Activated naive CD4-positive, alpha-beta T cell treated with anti-CD3 and anti-CD28 coated beads for 36 hours (primary cell): ENCODE measurements at regions not wholly inside any gene's neighbourhood (a gene's known extent, or its start where the extent isn't known, plus 50 kb on each side); places are given as distances from the start of the nearest gene placed in this dataset.
"Not testable (repeated sequence)": the region's sequence is repeated elsewhere in the genome, so short reads cannot be mapped to it uniquely, and the experiment has no call there.

Source experiments
- CTCF ChIA-PET: fragments of 350-600 bp; sonication (Branson Sonifier 250); formaldehyde crosslinking; loops from one replicate; lab custom pipeline; 2021; ENCODE audit warnings: antibody characterized with exemption; lab: Charles Lee
- DNase-seq: peaks from one replicate; pipeline ENCODE4 v3.0.0-alpha.2; 2020
- H3K27ac Mint-ChIP-seq: one replicate; pipeline ENCODE4 v1.8.0; 2021; ENCODE audit warnings: mild to moderate bottlenecking, mixed read lengths
- H3K27me3 Mint-ChIP-seq: one replicate; pipeline ENCODE4 v1.8.0; 2021; ENCODE audit warnings: low read depth, mixed read lengths
- H3K36me3 Mint-ChIP-seq: one replicate; pipeline ENCODE4 v1.8.0; 2021; ENCODE audit warnings: low read depth, mixed read lengths
- H3K4me1 Mint-ChIP-seq: one replicate; pipeline ENCODE4 v1.8.0; 2021; ENCODE audit warnings: low read depth, mixed read lengths
- H3K4me3 Mint-ChIP-seq: one replicate; pipeline ENCODE4 v1.8.0; 2021; ENCODE audit warnings: mild to moderate bottlenecking, moderate library complexity, mixed read lengths
- H3K9me3 Mint-ChIP-seq: one replicate; pipeline ENCODE4 v1.8.0; 2021; ENCODE audit warnings: mixed read lengths
- intact Hi-C: fragments of 100-400 bp; cut with micrococcal nuclease; formaldehyde crosslinking; loops from one replicate; pipeline ENCODE4 v1.15.1; 2023

- H3K27ac Mint-ChIP-seq: no peak overlapping the region
- CTCF ChIA-PET: no interaction called here
- DNase-seq: no peak
- intact Hi-C loops: no loop called here
- no peak overlapping the region for H3K4me3 Mint-ChIP-seq
- H3K4me1 Mint-ChIP-seq: no peaks in the 10 kb centered on the region
- no peaks in the 10 kb centered on the region for H3K36me3 Mint-ChIP-seq
- H3K9me3 Mint-ChIP-seq: no peaks in the 10 kb centered on the region
- H3K27me3 Mint-ChIP-seq: no peaks in the 10 kb centered on the region
Measured at GRCh38 chr11:103805688-103806009, 230.8 kb upstream of the DDI1 start.

DNA sequence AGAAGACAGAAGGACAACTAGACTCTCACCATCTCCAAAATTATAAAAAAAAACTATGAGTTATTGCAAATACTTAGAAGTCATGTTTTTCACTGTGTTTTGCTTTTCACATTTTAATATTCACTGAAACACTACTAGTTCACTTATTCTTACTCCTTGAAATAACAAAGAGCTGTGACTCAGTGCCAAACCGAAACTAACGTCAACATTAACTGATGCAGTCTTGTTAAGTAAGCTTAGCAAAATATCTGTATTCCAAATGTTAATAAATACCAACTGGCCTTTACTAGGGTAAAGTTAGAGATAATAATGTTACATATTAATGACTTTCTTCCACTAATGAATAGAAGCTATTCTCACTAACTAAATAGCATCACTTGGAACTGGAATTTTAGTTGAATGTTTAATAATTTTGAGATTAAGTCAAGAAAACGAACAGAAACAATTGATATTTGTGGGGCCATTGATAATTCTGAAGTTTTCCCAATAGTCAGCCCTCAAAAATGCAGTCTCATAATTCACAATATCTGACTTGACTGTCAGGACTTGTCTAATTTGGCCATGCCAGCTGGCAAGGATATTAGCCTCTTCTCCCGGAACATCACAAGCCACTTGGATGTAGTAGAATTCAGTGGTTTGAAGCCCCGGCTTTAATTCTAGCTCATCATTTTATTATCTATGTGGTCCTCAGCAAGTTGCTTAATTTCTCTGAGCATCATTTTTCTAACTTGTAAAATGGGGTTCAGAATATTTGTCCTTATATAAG is 230.1 kb upstream of the DDI1 start:
- H3K27me3 Mint-ChIP-seq: no peaks in the 10 kb centered on the region

DNA sequence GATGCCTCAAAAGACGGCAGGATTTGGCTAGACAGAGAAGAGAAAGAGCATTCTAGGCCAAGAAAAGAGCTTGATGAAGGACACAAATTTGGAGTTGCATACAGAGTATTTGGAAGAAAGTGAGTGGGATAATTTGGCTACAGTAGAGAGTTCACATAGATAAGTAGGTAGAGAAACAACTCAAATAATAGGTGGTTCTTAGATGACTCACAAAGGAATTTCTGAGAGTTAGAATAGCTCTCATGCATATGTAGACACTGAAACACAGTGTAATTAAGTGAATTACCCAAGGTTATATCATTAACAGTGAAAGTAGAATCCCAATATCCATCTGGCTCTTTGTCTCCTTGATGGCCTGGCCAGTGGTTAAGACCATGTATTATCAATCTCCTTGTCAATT is 228.6 kb upstream of the DDI1 start:
- DNase-seq: no peak
- H3K27ac Mint-ChIP-seq: no peak overlapping the region
- H3K9me3 Mint-ChIP-seq: no peaks in the 10 kb centered on the region
- no peaks in the 10 kb centered on the region for H3K36me3 Mint-ChIP-seq
- intact Hi-C loops: no loop called here
- H3K4me1 Mint-ChIP-seq: no peaks in the 10 kb centered on the region
- no peak overlapping the region for H3K4me3 Mint-ChIP-seq
- no peaks in the 10 kb centered on the region for H3K27me3 Mint-ChIP-seq
- CTCF ChIA-PET: interaction anchor here (0.6 kb wide), 1 partner anchor 1720 kb away, joined by 3 read pairs; no protein-coding TSS in a partner anchor

More for the DNA sequence above, 230.1 kb upstream of the DDI1 start:
- Mint-ChIP-seq H3K4me1 (no peaks in the 10 kb centered on the region), H3K4me3 (no peak overlapping the region), H3K27ac (no peak overlapping the region), H3K9me3 (no peaks in the 10 kb centered on the region), H3K36me3 (no peaks in the 10 kb centered on the region)
- CTCF ChIA-PET: no interaction called here
- intact Hi-C loops: no loop called here
- DNase-seq: no peak

DNA sequence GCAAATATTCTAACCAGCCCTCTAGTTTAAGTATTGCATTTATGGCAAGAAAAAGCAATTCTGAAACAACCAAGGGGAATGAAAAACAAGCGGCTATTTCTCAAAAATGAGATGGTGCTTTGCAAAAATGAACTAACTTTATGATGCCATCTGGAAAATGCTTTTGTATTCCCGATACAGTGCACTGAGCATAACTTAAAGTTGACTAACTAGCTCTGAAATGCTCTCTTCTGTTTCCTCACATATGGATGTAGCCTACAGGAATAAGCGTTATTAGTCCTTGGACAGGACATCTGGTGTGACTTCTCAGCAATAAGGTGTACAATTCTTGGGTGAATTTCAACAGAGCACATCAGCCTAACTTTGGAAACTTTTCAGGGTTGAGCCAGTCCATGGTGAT is 228.2 kb upstream of the DDI1 start:
- Mint-ChIP-seq H3K36me3 (no peaks in the 10 kb centered on the region), H3K27me3 (no peaks in the 10 kb centered on the region), H3K27ac (no peak overlapping the region), H3K9me3 (no peaks in the 10 kb centered on the region), H3K4me3 (no peak overlapping the region), H3K4me1 (no peaks in the 10 kb centered on the region)
- CTCF ChIA-PET: interaction anchor here (0.6 kb wide), 1 partner anchor 1720 kb away, joined by 3 read pairs; no protein-coding TSS in a partner anchor
- intact Hi-C loops: no loop called here
- no peak for DNase-seq

GRCh38 chr11:103811870-103812455 is 224.5 kb upstream of the DDI1 start:
- intact Hi-C loops: no loop called here
- Mint-ChIP-seq H3K9me3 (no peaks in the 10 kb centered on the region), H3K27ac (no peak overlapping the region), H3K4me1 (no peaks in the 10 kb centered on the region), H3K4me3 (no peak overlapping the region), H3K27me3 (no peaks in the 10 kb centered on the region), H3K36me3 (no peaks in the 10 kb centered on the region)
- no peak for DNase-seq
- CTCF ChIA-PET: no interaction called here

DNA sequence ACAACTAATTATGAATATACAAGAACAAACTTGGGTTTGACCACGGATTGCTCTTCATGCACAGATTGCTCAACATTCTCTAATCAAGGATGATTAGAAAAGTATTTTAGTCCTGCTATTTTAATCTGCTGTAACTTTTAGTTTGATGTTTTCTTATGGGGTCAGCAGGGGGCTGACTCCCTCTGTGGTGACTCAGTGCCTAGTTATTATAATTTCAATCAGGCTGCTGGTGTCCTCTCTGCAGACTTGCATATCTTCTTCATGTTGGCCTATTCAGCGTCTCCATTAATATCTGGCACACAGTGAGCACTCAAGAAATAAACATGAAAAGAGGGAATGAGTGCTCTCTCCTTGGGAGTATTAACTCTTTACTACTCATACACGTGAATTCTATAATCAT is 223.8 kb upstream of the DDI1 start:
- H3K4me3 Mint-ChIP-seq: no peak overlapping the region
- CTCF ChIA-PET: no interaction called here
- DNase-seq: no peak
- no peaks in the 10 kb centered on the region for H3K27me3 Mint-ChIP-seq
- H3K4me1 Mint-ChIP-seq: no peaks in the 10 kb centered on the region
- no peaks in the 10 kb centered on the region for H3K9me3 Mint-ChIP-seq
- H3K27ac Mint-ChIP-seq: no peak overlapping the region
- intact Hi-C loops: no loop called here
- H3K36me3 Mint-ChIP-seq: no peaks in the 10 kb centered on the region

DNA sequence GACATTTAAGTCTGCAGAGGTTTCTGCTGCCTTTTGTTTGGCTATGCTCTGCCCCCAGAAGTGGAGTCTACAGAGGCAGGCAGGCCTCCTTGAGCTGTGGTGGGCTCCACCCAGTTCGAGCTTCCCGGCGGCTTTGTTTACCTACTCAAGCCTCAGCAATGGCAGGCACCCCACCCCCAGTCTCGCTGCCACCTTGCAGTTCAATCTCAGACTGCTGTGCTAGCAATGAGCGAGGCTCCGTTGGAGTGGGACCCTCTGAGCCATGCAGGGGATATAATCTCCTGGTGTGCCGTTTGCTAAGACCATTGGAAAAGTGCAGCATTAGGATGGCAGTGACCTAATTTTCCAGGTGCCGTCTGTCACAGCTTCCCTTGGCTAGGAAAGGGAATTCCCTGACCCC is 216.1 kb upstream of the DDI1 start:
- H3K4me3 Mint-ChIP-seq, CTCF ChIA-PET, DNase-seq, H3K9me3 Mint-ChIP-seq, H3K27me3 Mint-ChIP-seq, H3K36me3 Mint-ChIP-seq, H3K4me1 Mint-ChIP-seq, intact Hi-C loops, H3K27ac Mint-ChIP-seq: not testable (repeated sequence)

DNA sequence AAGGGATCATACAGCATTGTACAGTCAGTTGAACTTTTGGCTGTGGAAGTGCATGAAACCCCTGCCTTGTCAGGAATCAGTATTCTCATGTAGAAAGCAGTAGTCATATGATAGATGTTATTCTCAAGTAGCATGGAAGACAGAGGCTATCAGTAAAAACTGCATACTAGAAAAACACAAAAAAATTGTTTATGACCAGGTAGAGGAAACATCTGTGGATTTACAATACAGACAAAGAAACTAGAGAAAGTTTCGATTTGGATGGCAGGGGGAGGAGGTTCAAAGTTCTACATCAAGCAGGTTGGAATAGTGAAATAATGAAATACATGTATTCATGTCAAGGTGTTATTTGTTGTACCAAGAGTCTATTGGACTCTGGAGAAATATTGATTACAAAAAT is 212.3 kb upstream of the DDI1 start:
- CTCF ChIA-PET: no interaction called here
- intact Hi-C loops: no loop called here
- Mint-ChIP-seq H3K9me3 (peaks cover 2% of the 10 kb centered on the region), H3K36me3 (no peaks in the 10 kb centered on the region), H3K27ac (no peak overlapping the region), H3K4me3 (no peak overlapping the region), H3K27me3 (no peaks in the 10 kb centered on the region), H3K4me1 (no peaks in the 10 kb centered on the region)
- DNase-seq: no peak

DNA sequence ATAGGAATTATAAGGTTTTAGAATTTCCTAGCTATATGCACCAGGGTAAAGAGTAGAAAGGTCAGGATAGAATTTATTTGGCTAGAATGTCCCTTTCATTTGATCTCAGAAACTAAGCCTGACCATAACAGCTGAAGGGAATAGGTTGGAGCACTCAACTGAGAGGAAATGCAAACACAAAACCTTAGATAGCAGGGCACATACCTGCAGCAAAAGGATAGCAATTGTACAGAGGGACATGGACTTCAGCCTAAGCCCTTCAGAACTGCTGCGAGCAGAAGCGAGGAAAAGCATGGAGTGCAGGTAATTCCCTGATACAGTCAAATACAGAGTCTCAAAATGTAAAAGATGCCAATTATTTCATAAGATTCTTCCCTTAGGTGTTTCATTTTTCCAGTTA is 211.0 kb upstream of the DDI1 start:
- Mint-ChIP-seq H3K27me3 (no peaks in the 10 kb centered on the region), H3K9me3 (peaks cover 6% of the 10 kb centered on the region), H3K4me3 (no peak overlapping the region), H3K4me1 (no peaks in the 10 kb centered on the region), H3K27ac (no peak overlapping the region), H3K36me3 (no peaks in the 10 kb centered on the region)
- CTCF ChIA-PET: no interaction called here
- no peak for DNase-seq
- intact Hi-C loops: no loop called here

- no peak overlapping the region for H3K4me3 Mint-ChIP-seq
- no peak for DNase-seq
- peaks cover 5% of the 10 kb centered on the region for H3K9me3 Mint-ChIP-seq
- no peaks in the 10 kb centered on the region for H3K4me1 Mint-ChIP-seq
- CTCF ChIA-PET: no interaction called here
- no peak overlapping the region for H3K27ac Mint-ChIP-seq
- intact Hi-C loops: no loop called here
- no peaks in the 10 kb centered on the region for H3K36me3 Mint-ChIP-seq
- H3K27me3 Mint-ChIP-seq: no peaks in the 10 kb centered on the region
Measured at GRCh38 chr11:103826856-103827255, 209.6 kb upstream of the DDI1 start.

GRCh38 chr11:103829596-103829995 is 206.8 kb upstream of the DDI1 start:
- intact Hi-C loops: no loop called here
- Mint-ChIP-seq H3K4me3 (no peak overlapping the region), H3K27me3 (no peaks in the 10 kb centered on the region), H3K4me1 (no peaks in the 10 kb centered on the region), H3K27ac (no peak overlapping the region), H3K9me3 (peaks cover 14% of the 10 kb centered on the region), H3K36me3 (no peaks in the 10 kb centered on the region)
- no peak for DNase-seq
- CTCF ChIA-PET: no interaction called here

GRCh38 chr11:103830205-103830604 is 206.2 kb upstream of the DDI1 start:
- no peak for DNase-seq
- H3K27me3 Mint-ChIP-seq: no peaks in the 10 kb centered on the region
- H3K4me3 Mint-ChIP-seq: no peak overlapping the region
- intact Hi-C loops: no loop called here
- CTCF ChIA-PET: no interaction called here
- no peaks in the 10 kb centered on the region for H3K4me1 Mint-ChIP-seq
- H3K27ac Mint-ChIP-seq: no peak overlapping the region
- H3K9me3 Mint-ChIP-seq: peaks cover 14% of the 10 kb centered on the region
- no peaks in the 10 kb centered on the region for H3K36me3 Mint-ChIP-seq

DNA sequence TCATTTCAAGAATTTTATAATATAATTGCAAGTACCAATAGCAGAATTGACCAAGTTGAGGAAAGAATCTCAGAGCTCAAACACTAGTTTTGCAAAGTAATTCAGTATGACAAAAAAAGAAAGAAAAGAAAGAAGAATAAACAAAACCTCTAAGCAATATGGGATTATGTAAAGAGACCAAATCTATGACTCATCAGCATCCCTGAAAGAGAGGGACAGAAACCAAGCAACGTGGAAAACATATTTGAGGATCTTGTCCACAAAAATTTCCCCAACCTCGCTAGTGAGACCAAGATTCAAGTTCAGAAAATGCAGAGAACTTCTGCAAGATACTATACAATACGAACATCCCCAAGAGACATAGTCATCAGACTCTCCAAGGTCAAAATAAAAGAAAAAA is 203.7 kb upstream of the DDI1 start:
- intact Hi-C loops: no loop called here
- Mint-ChIP-seq H3K36me3 (no peaks in the 10 kb centered on the region), H3K4me1 (no peaks in the 10 kb centered on the region), H3K9me3 (peaks cover 25% of the 10 kb centered on the region), H3K27ac (no peak overlapping the region), H3K4me3 (no peak overlapping the region), H3K27me3 (no peaks in the 10 kb centered on the region)
- CTCF ChIA-PET: no interaction called here
- DNase-seq: no peak
